Right atrium auricular region (tissue), 2 donors: ENCODE measurements at regions not wholly inside any gene's neighbourhood (a gene's known extent, or its start where the extent isn't known, plus 50 kb on each side); places are given as distances from the start of the nearest gene placed in this dataset.

Experiments used
- DNase-seq: peaks from one replicate; pipeline ENCODE4 v3.0.0-alpha.2; 2019; ENCODE audit warnings: low spot score
- H3K27ac ChIP-seq, 2 donors: fragments of 200-600 bp; sonication (generic); 1 replicate in 1 of 2; 2 replicates in 1 of 2; pipeline ENCODE4 v1.5.1; 2016 to 2019
- H3K27me3 ChIP-seq, 2 donors: fragments of 200-600 bp; sonication (generic); one replicate each; pipeline versions ENCODE4 v1.5.1 to v1.6.0; 2017 to 2019
- H3K36me3 ChIP-seq: fragments of 200-600 bp; sonication (generic); one replicate; pipeline ENCODE4 v1.5.1; 2016
- H3K4me1 ChIP-seq, 2 donors: fragments of 200-600 bp; sonication (generic); one replicate each; pipeline versions ENCODE4 v1.5.1 to v1.6.0; 2017 to 2019
- H3K4me3 ChIP-seq, 2 donors: fragments of 200-600 bp; sonication (generic); 1 replicate in 1 of 2; 2 replicates in 1 of 2; pipeline ENCODE4 v1.5.1; 2017 to 2019; ENCODE audit warnings: mild to moderate bottlenecking in 1 of 2, moderate library complexity in 1 of 2
- H3K9me3 ChIP-seq, 2 donors: fragments of 200-600 bp; sonication (generic); one replicate each; pipeline ENCODE4 v1.5.1; 2019
- TF ChIP-seq, protein P1 (sequence below), 2 donors: fragments of 200-600 bp; sonication (generic); IDR thresholded peaks; one replicate each; pipeline ENCODE4 v1.5.1; 2019; ENCODE audit warnings: antibody characterized with exemption in 2 of 2

GRCh38 chr11:35073691-35074419 is 65.1 kb upstream of the CD44 start:
- TF ChIP-seq, protein P1, sequence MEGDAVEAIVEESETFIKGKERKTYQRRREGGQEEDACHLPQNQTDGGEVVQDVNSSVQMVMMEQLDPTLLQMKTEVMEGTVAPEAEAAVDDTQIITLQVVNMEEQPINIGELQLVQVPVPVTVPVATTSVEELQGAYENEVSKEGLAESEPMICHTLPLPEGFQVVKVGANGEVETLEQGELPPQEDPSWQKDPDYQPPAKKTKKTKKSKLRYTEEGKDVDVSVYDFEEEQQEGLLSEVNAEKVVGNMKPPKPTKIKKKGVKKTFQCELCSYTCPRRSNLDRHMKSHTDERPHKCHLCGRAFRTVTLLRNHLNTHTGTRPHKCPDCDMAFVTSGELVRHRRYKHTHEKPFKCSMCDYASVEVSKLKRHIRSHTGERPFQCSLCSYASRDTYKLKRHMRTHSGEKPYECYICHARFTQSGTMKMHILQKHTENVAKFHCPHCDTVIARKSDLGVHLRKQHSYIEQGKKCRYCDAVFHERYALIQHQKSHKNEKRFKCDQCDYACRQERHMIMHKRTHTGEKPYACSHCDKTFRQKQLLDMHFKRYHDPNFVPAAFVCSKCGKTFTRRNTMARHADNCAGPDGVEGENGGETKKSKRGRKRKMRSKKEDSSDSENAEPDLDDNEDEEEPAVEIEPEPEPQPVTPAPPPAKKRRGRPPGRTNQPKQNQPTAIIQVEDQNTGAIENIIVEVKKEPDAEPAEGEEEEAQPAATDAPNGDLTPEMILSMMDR (IDR thresholded peaks at IDR 0.05) = no peak
- Histone ChIP-seq H3K4me3 (no peak overlapping the region), H3K9me3 (peaks cover 0 to 13% of the 10 kb centered on the region in 2 donors), H3K4me1 (peaks cover 0 to 8% of the 10 kb centered on the region in 2 donors), H3K27ac (no peak overlapping the region), H3K36me3 (no peaks in the 10 kb centered on the region), H3K27me3 (no peaks in the 10 kb centered on the region)
- no peak for DNase-seq

- no peak overlapping the region for H3K27ac ChIP-seq
- H3K9me3 ChIP-seq = no peaks in the 10 kb centered on the region
- no peaks in the 10 kb centered on the region for H3K27me3 ChIP-seq
- H3K4me3 ChIP-seq = no peak overlapping the region
- peaks cover 0 to 8% of the 10 kb centered on the region in 2 donors for H3K4me1 ChIP-seq
- TF ChIP-seq, protein P1 (IDR thresholded peaks at IDR 0.05) = no peak
- H3K36me3 ChIP-seq = no peaks in the 10 kb centered on the region
- DNase-seq = no peak
Observed at GRCh38 chr11:35076201-35077100, 62.5 kb upstream of the CD44 start.

GRCh38 chr11:35077709-35078469 is 61.1 kb upstream of the CD44 start:
- Histone ChIP-seq H3K4me3 (no peak overlapping the region), H3K4me1 (peaks cover 0 to 16% of the 10 kb centered on the region in 2 donors), H3K9me3 (no peaks in the 10 kb centered on the region), H3K27ac (no peak overlapping the region), H3K36me3 (no peaks in the 10 kb centered on the region), H3K27me3 (no peaks in the 10 kb centered on the region)
- TF ChIP-seq, protein P1 (IDR thresholded peaks at IDR 0.05) = no peak
- no peak for DNase-seq

- TF ChIP-seq, protein P1 (IDR thresholded peaks at IDR 0.05) = no peak
- H3K9me3 ChIP-seq = no peaks in the 10 kb centered on the region
- no peak overlapping the region for H3K4me3 ChIP-seq
- no peak overlapping the region for H3K27ac ChIP-seq
- no peak for DNase-seq
- H3K36me3 ChIP-seq = no peaks in the 10 kb centered on the region
- H3K4me1 ChIP-seq = peaks cover 0 to 21% of the 10 kb centered on the region in 2 donors
- no peaks in the 10 kb centered on the region for H3K27me3 ChIP-seq
Observed at GRCh38 chr11:35078470-35078735, 60.6 kb upstream of the CD44 start.

GRCh38 chr11:35079611-35080010 is 59.4 kb upstream of the CD44 start:
- no peaks in the 10 kb centered on the region for H3K27me3 ChIP-seq
- no peak for DNase-seq
- H3K9me3 ChIP-seq = no peaks in the 10 kb centered on the region
- no peak overlapping the region for H3K4me3 ChIP-seq
- TF ChIP-seq, protein P1 (IDR thresholded peaks at IDR 0.05) = no peak
- no peak overlapping the region for H3K27ac ChIP-seq
- peaks cover 0 to 29% of the 10 kb centered on the region in 2 donors for H3K4me1 ChIP-seq
- H3K36me3 ChIP-seq = no peaks in the 10 kb centered on the region
